ENCODE measurements at regions not wholly inside any gene's neighbourhood (a gene's known extent, or its start where the extent isn't known, plus 50 kb on each side); places are given as distances from the start of the nearest gene placed in this dataset.
A peak's percentile ranks its signal among the peaks of the same experiment; 100 is the strongest.

- DNase-seq (ENCODE audit: extremely low read depth, low read depth, low spot score), result no peak
Observed at GRCh38 chr15:79190093-79190492, 92.4 kb upstream of the ANKRD34C start.

DNA sequence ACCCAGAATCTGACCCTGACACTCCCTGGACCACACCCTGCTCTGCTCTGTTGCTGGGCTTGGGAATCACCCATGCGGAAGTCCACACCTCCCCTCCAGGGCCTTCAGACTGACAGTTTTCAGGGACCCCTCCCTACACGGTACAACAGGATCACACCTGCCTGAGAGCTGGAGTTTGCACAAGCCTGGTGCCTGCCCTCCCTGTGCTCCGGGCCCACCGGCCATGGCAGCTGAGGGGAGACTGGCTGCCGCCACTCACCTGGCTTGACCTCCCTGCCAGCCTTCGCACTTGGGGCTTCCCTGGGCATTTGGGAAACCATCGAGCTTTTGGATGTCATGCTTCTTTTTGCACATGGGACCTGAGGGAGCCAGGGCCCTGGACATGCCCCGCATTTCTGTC is 95.9 kb upstream of the ANKRD34C start:
- DNase-seq (ENCODE audit: extremely low read depth, low read depth, low spot score), result no peak

DNA sequence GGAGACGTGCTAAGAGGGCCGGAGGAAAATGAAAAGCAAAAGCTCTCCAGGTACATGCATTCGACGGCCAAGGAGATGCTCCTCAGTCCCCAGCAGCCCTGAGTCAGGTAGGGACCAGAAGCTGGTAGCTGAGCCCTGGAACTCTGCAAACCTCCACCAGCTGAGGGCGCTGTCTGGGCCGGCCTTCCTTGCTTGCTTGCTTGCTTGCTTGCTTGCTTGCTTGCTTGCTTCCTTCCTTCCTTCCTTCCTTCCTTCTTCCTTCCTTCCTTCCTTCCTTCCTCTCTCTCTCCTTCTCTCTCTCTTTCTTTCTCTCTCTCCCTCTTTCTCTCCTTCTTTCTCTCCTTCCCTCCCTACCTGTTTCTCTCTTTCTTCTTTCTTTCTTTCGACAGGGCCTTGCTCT is 94.6 kb upstream of the RASGRF1 start:
- no peak for DNase-seq (ENCODE audit: extremely low read depth, low read depth, low spot score)

- peak; percentile 27 for DNase-seq (ENCODE audit: extremely low read depth, low read depth, low spot score)
Observed at GRCh38 chr15:79184465-79184892, 93.9 kb upstream of the RASGRF1 start.

- no peak for DNase-seq (ENCODE audit: extremely low read depth, low read depth, low spot score)
Observed at GRCh38 chr15:79180318-79180717, 89.7 kb upstream of the RASGRF1 start.

- no peak for DNase-seq (ENCODE audit: extremely low read depth, low read depth, low spot score)
Observed at GRCh38 chr15:79179597-79179996, 89.0 kb upstream of the RASGRF1 start.

DNA sequence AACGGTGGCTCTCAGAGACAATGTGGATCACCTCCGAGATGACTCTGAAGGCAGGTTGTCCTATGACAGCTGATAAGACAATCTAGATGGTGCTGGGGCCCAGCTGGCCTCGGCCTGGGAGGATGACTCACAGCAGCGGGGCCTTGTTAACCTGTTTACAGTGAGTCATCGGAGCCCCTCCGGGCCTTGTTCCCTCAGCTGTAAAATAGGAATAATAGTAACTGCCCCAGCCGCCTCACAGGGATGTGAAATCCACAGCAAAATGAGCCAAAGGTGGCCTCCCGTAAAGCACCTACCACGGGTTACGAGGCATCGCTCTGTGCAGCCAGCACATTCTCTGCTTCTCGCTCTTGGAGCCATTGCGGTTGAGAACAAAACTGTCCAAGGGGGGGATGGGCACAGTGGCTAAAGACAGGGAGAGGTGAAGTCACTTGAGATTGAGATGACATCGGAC is 88.6 kb upstream of the RASGRF1 start:
- DNase-seq (ENCODE audit: extremely low read depth, low read depth, low spot score), result no peak

DNA sequence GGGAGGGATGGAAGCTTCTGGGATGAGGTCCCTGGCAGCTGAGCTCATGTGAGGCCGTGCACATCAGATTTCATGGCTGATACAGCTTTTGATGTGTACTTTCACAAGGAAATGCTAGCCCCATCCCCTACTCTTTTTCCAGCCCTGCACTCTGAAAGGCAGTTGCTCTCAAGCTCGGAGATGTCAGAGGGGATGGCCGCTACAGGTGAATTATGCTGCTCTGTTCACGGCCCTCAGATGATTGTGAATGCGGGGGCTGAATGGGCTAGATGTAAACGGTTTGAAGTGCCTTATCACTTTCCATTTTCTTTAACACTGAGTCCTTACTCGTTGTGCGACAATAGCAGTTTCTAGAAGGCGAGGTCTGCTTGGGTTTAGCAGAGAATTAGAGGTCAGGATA is 88.0 kb upstream of the RASGRF1 start:
- DNase-seq (ENCODE audit: extremely low read depth, low read depth, low spot score), result no peak

DNA sequence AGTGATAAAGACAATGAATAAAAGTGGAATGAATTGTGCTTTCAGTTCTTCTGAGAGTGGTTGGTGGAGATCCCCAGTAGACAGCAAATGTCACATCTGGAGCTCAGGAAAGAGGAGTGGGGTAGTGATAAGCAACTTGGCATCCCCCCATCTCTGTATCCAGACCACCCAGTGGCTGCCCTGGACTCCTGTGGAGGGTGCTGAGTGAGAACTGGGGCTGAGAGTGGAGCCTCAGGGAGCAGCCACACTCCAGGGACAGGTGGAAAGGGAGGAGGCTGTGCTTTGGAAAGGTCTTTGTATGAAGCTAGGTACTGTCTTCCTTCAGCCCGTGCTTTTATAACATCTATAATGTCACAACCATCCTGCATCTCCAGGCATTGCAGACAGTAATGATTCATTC is 85.6 kb upstream of the RASGRF1 start:
- DNase-seq (ENCODE audit: extremely low read depth, low read depth, low spot score), result no peak

GRCh38 chr15:79172801-79173460 is 82.4 kb upstream of the RASGRF1 start:
- no peak for DNase-seq (ENCODE audit: extremely low read depth, low read depth, low spot score)

DNA sequence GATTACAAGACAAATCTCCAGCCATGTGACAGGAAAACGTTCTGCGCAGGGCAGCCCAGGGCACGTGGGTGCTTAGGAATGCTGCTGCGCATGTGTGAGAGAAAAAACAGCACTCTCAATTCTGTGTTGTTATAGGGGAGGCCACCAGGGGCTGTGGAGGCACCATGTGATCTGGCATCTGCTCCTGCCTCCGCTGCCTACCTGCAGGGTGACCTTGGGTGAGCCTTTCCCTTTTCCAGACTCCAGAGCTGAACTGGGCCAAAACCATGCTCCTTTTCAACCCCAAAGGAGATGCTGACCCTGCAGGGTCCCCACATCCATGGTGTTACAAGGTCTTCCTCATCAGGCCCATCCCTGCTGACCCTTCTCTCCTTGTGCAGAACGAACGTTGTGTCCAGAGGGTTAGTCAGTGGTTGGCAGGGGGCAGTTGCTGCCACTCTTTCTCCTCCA is 81.5 kb upstream of the RASGRF1 start:
- no peak for DNase-seq (ENCODE audit: extremely low read depth, low read depth, low spot score)

GRCh38 chr15:79171320-79172031 is 80.9 kb upstream of the RASGRF1 start:
- no peak for DNase-seq (ENCODE audit: extremely low read depth, low read depth, low spot score)

DNA sequence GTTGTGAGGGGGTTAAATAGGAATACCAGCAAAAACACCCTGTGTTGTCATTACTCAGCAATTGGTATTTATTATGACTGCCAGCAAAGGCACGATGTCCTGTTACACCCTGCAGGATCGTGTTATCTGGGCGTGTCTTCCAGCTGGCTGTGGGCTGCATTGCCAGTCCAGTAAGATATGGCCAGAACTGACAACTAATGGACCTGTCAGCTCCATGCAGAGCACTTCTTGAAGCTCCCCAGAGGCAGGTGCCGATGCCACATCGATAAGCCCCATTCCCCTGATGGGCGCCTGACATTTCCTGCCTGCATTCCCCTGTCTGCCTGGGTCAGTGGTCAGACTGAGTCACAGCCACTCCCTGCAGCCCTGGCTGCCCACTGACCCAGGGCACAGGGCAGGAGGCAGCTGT is 79.7 kb upstream of the RASGRF1 start:
- no peak for DNase-seq (ENCODE audit: extremely low read depth, low read depth, low spot score)

- DNase-seq (ENCODE audit: extremely low read depth, low read depth, low spot score), result no peak
Observed at GRCh38 chr15:79169526-79170133, 79.0 kb upstream of the RASGRF1 start.

- DNase-seq (ENCODE audit: extremely low read depth, low read depth, low spot score), result no peak
Observed at GRCh38 chr15:79168922-79169456, 78.4 kb upstream of the RASGRF1 start.

DNA sequence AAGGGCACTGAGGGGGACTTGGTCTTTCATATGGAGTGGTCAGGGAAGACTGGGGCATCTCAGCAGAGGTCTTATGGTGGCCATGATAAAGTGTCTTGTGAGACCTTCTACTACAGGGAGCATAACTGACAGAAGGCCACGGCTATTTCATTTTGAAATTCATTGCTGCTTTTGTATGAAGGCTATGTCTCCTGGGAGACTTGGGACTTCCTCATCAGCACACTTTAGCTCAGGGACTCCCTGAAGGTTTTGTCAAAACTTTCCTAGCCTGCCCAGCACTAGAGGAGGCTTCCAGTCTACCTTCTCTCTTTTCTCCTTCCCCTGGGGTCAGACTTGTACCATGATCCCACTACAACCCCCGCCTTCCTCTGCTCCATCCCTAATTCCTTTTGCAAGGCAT is 77.2 kb upstream of the RASGRF1 start:
- no peak for DNase-seq (ENCODE audit: extremely low read depth, low read depth, low spot score)

DNA sequence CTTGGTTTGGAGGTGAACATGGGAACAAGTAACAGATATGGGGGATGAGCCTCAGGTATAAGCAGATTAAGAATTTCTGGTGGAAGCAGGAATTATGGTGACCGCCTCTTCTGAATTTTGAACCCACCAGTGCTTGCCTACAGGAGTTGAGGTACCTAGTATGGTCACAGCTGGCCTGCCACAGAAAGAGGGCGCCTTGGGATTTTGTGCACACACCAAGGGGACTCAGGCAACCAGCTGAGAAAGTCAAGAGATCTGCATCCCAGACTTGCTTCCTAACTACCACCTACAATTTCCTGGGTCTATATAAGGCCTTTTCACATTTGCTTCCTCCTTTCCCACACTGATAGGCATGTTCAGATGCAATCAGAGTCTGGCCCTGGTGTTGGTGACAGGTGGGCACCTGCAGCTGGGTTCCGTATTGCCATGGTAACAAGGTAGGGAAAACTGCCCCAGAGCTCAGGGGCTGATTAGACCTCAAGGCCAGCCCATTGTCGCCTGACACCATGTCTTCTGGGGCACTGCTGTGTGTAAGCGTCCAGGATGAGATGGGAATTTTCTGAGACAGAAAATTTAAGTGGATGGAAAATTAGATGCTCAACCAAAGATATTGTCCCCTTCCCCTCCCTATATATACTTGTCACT is 75.9 kb upstream of the RASGRF1 start:
- DNase-seq (ENCODE audit: extremely low read depth, low read depth, low spot score), result no peak

DNA sequence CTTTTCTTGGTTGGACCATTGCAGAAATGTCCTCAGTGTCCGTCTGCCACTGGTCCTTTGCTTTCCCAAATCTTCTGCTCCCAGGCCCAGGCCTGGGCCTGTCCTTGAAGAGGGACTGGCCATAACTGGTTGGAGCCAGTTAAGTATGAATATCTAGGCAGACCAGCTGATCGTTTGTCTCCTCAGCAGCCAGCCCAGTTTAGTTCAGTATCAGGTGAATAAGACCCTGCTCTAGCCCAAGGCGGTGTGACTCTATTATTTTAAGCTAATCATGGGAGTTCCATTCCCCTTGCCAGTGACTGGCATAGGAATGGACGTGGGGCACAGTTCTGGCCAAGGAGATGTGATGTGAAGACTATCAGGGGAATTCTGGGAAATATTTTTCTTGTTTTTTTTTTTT is 73.9 kb upstream of the RASGRF1 start:
- no peak for DNase-seq (ENCODE audit: extremely low read depth, low read depth, low spot score)

GRCh38 chr15:79164043-79164442 is 73.5 kb upstream of the RASGRF1 start:
- DNase-seq (ENCODE audit: extremely low read depth, low read depth, low spot score), result no peak

- no peak for DNase-seq (ENCODE audit: extremely low read depth, low read depth, low spot score)
Observed at GRCh38 chr15:79163395-79163794, 72.8 kb upstream of the RASGRF1 start.

DNA sequence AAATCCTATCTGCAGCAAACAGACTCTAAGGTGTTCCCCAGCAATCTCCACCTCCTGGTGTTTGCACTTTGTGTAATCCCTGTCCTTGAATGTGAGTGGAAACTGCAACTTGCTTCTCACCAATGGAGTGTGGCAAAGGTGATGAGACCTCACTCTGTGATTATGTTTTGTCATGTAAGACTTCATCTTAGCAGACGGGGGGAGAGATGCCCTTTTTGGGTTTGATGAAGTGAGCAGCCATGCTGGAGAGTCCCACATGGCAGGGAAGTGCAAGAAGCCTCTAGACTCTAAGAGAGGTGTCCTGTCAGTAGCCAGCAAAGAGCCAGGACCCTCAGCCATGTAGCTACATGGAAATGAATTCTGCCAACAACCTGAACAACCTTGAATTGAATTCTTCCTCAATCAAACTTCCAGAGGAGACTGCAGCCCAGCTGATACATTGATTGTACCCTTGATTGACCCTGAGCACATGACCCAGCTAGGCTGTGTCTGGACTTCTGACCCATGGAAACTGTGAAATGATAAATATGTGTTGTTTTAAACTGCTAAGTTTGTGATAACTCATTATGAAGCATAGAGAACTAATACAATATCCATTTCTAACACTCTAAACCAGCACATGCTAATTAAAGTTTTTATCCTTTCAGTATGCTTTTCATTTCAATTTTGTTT is 71.4 kb upstream of the RASGRF1 start:
- DNase-seq (ENCODE audit: extremely low read depth, low read depth, low spot score), result no peak

Data from glomerular endothelial cell (primary cell).